K562 (cell line): ENCODE measurements at regions not wholly inside any gene's neighbourhood (a gene's known extent, or its start where the extent isn't known, plus 50 kb on each side); places are given as distances from the start of the nearest gene placed in this dataset.

Source experiments
- ATAC-seq: fragments of 200-7000 bp; cut with Tn5 transposase; 3 replicates; pipeline ENCODE4 v1.9.1; 2020; ENCODE audit warnings: moderate library complexity
- BruUV-seq: library from RNA; stranded (reverse); fragments of 400-500 nt; replicated peaks from 2 replicates; lab custom pipeline; 2021; lab: Mats Ljungman, UMichigan
- CTCF ChIA-PET: fragments of 300-600 bp; formaldehyde crosslinking; extraction: SDS; loops from one replicate; lab custom pipeline; 2021; ENCODE audit warnings: low intra/inter-chr PET ratio; lab: Yijun Ruan, JAX
- POLR2A ChIA-PET: fragments of 300-600, 350-650 bp; sonication (Branson Sonifier 250); formaldehyde crosslinking; extraction: SDS; loops from one replicate; lab custom pipeline; 2021; ENCODE audit warnings: antibody characterized with exemption, inconsistent platforms; lab: Yijun Ruan, JAX
- DNase-seq, 4 experiments: peaks; one replicate each; pipeline versions ENCODE4 v3.0.0 to v3.0.0-alpha.2; 2011 to 2018; ENCODE audit warnings: low spot score in 3 of 4, mixed read lengths in 3 of 4; ENCODE audit errors: extremely low read depth in 1 of 4
- FAIRE-seq: peaks from 2 replicates; lab custom pipeline; 2011; peaks lifted over from hg19 to GRCh38; lab: Jason Lieb, UNC
- H2AFZ ChIP-seq: 2 replicates; pipeline ENCODE4 v1.6.0; 2011; ENCODE audit warnings: low read depth, low read length, control low read depth, inconsistent platforms
- H3K27ac ChIP-seq: fragments of 200-600 bp; 3 replicates; pipeline ENCODE4 v1.8.0; 2011; ENCODE audit warnings: low read depth, mild to moderate bottlenecking, control low read depth, inconsistent platforms, low read length, moderate library complexity, mixed read lengths; ENCODE audit errors: extremely low read depth
- H3K27me3 ChIP-seq, 2 experiments: fragments of 300-600 bp in 1 of 2; 2 replicates in 1 of 2; 3 replicates in 1 of 2; pipeline versions ENCODE4 v1.6.0 to v1.8.0; 2011; ENCODE audit warnings: inconsistent platforms in 2 of 2, low read length in 2 of 2, mild to moderate bottlenecking in 1 of 2, mixed read lengths in 1 of 2, moderate library complexity in 1 of 2; ENCODE audit not compliant: control insufficient read depth in 2 of 2, insufficient read depth in 2 of 2
- H3K36me3 ChIP-seq: fragments of 300-600 bp; 3 replicates; pipeline ENCODE4 v1.8.0; 2011; ENCODE audit warnings: mild to moderate bottlenecking, low read length, inconsistent platforms; ENCODE audit not compliant: control insufficient read depth, insufficient read depth
- H3K4me1 ChIP-seq, 2 experiments: fragments of 200-600 bp in 1 of 2; replicated peaks in 1 of 2; 2 replicates in 1 of 2; 3 replicates in 1 of 2; pipeline versions ENCODE4 v1.5.1 to v1.8.0; 2011; ENCODE audit warnings: inconsistent platforms in 2 of 2, low read length in 2 of 2, mild to moderate bottlenecking in 1 of 2, mixed read lengths in 1 of 2, moderate library complexity in 1 of 2; ENCODE audit not compliant: control insufficient read depth in 2 of 2, insufficient read depth in 2 of 2
- H3K4me2 ChIP-seq: 2 replicates; pipeline ENCODE4 v1.6.1; 2011; ENCODE audit warnings: low read length, control low read depth, inconsistent platforms, mixed read lengths; ENCODE audit not compliant: insufficient read depth
- H3K4me3 ChIP-seq: fragments of 200-600 bp; sonication (generic), shearing (Covaris generic); 2 replicates; pipeline ENCODE4 v1.5.1; 2016; ENCODE audit warnings: control low read depth, inconsistent platforms
- H3K79me2 ChIP-seq: fragments of 200-600 bp; 3 replicates; pipeline ENCODE4 v1.8.0; 2011; ENCODE audit warnings: low read length, inconsistent platforms; ENCODE audit not compliant: control insufficient read depth, insufficient read depth
- H3K9ac ChIP-seq, 2 experiments: 2 replicates each; pipeline versions ENCODE4 v1.6.0 to v1.6.1; 2011; ENCODE audit warnings: low read depth in 2 of 2, low read length in 2 of 2, control low read depth in 1 of 2, inconsistent platforms in 1 of 2, mild to moderate bottlenecking in 1 of 2, mixed read lengths in 1 of 2; ENCODE audit not compliant: insufficient read depth in 1 of 2
- H3K9me1 ChIP-seq: one replicate; pipeline ENCODE4 v1.6.0; 2011; ENCODE audit warnings: inconsistent platforms, mild to moderate bottlenecking, low read length, moderate library complexity; ENCODE audit not compliant: control insufficient read depth, insufficient read depth
- H3K9me3 ChIP-seq: replicated peaks from 2 replicates; pipeline ENCODE4 v1.5.1; 2011; ENCODE audit warnings: low read depth, low read length, inconsistent platforms; ENCODE audit not compliant: control insufficient read depth, insufficient read depth
- H4K20me1 ChIP-seq: replicated peaks from 2 replicates; pipeline ENCODE4 v1.6.1; 2011; ENCODE audit warnings: low read length, inconsistent platforms, mixed read lengths; ENCODE audit not compliant: control insufficient read depth, insufficient read depth
- CBX1 ChIP-seq: sonication (generic); IDR thresholded peaks from 2 replicates; pipeline ENCODE4 v1.6.1; 2016; ENCODE audit warnings: antibody characterized with exemption, low read depth, mild to moderate bottlenecking
- CC2D1A ChIP-seq: fragments of 450-650 bp; IDR thresholded peaks from 2 replicates; pipeline ENCODE4 v1.6.1; 2017; ENCODE audit warnings: mild to moderate bottlenecking
- FOXJ3 ChIP-seq: sonication (generic); formaldehyde crosslinking; IDR thresholded peaks from 2 replicates; pipeline ENCODE4 v1.4.0; 2020; ENCODE audit warnings: mild to moderate bottlenecking, missing genetic modification reagents
- HMBOX1 ChIP-seq: sonication (generic); IDR thresholded peaks from 2 replicates; pipeline ENCODE4 v1.6.1; 2016
- LCOR ChIP-seq: sonication (generic); formaldehyde crosslinking; IDR thresholded peaks from 2 replicates; pipeline ENCODE4 v1.8.0; 2022; ENCODE audit warnings: mild to moderate bottlenecking, missing genetic modification reagents
- MLX ChIP-seq, 2 experiments: fragments of 450-650 bp in 1 of 2; sonication (generic) in 1 of 2; formaldehyde crosslinking; conservative IDR thresholded peaks; 2 replicates each; pipeline versions ENCODE4 v1.4.0 to v1.8.1; 2020 to 2022; ENCODE audit warnings: mild to moderate bottlenecking in 1 of 2, missing genetic modification reagents in 1 of 2
- MXD1 ChIP-seq: fragments of 250-450 bp; sonication (Bioruptor Pico); IDR thresholded peaks from 2 replicates; pipeline ENCODE4 v1.8.0; 2021; ENCODE audit warnings: borderline replicate concordance, mild to moderate bottlenecking, moderate library complexity; ENCODE audit not compliant: poor library complexity, severe bottlenecking
- RREB1 ChIP-seq: fragments of 250-450 bp; sonication (Bioruptor Pico); IDR thresholded peaks from 2 replicates; pipeline ENCODE4 v1.4.0; 2020
- SIN3A ChIP-seq, 2 experiments: fragments of 150-350 bp in 1 of 2; IDR thresholded peaks; 2 replicates each; pipeline ENCODE4 v1.6.1; 2011 to 2016; ENCODE audit warnings: borderline replicate concordance in 2 of 2, low read depth in 2 of 2, low read length in 2 of 2, mild to moderate bottlenecking in 2 of 2, moderate library complexity in 2 of 2; ENCODE audit not compliant: control insufficient read depth in 1 of 2
- TAL1 ChIP-seq: fragments of 450-650 bp; IDR thresholded peaks from 2 replicates; pipeline ENCODE4 v1.6.1; 2016; ENCODE audit warnings: mild to moderate bottlenecking
- ZNF12 ChIP-seq: sonication (generic); formaldehyde crosslinking; IDR thresholded peaks from 2 replicates; pipeline ENCODE4 v1.4.0; 2020; ENCODE audit warnings: mild to moderate bottlenecking, missing genetic modification reagents
- WGBS: fragments of 100-300 bp; shearing (Covaris generic); methylation state at CpG from one replicate; pipeline ENCODE4 v1.1.6; 2016; ENCODE audit warnings: low coverage, mixed read lengths; ENCODE audit not compliant: insufficient coverage; ENCODE audit errors: missing lambda C conversion rate; 5-methylcytosine and 5-hydroxymethylcytosine counted together
- in situ Hi-C: fragments of 300-500 bp; cut with MboI; formaldehyde crosslinking; loops from 4 replicates; pipeline ENCODE4 v1.15.0; 2018; ENCODE audit warnings: inconsistent platforms, mixed read lengths
- intact Hi-C: fragments of 100-400 bp; cut with micrococcal nuclease; formaldehyde crosslinking; loops from 2 replicates; pipeline ENCODE4 v1.14.2; 2022

GRCh38 chr4:138828926-138829325, 186.7 kb upstream of the NOCT start (continued):
- no peak for TF ChIP-seq RREB1 (CRISPR knock-in tag)
- TF ChIP-seq CBX1, result no peak
- no peak for TF ChIP-seq ZNF12
- no peak for TF ChIP-seq LCOR (CRISPR knock-in tag)
- no peak for TF ChIP-seq FOXJ3 (CRISPR knock-in tag)

- WGBS, result 0% methylated on average over 2 of the region's 2 CpGs
- DNase-seq, result no peak
- POLR2A ChIA-PET, result no interaction called here
- TF ChIP-seq MXD1 (CRISPR knock-in tag) (no peak), SIN3A (IDR thresholded peaks at IDR 0.05; ENCODE audit: borderline replicate concordance in 2 of 2, control insufficient read depth in 1 of 2, low read depth in 2 of 2, low read length in 2 of 2) (no peak), TAL1 (no peak), HMBOX1 (no peak), CC2D1A (no peak), MLX (CRISPR knock-in tag; conservative IDR thresholded peaks at IDR 0.05) (no peak)
- TF ChIP-seq, all 486 proteins: peak for 0
- CTCF ChIA-PET, result no interaction called here
- Histone ChIP-seq H3K4me2 (no peak overlapping the region), H3K36me3 (no peaks in the 10 kb centered on the region), H3K9me1 (no peaks in the 10 kb centered on the region), H3K27me3 (0 out of 5 replicates have a peak, but pooled peaks cover 0 to 5% of the 10 kb centered on the region in 2 experiments), H3K27ac (no peak overlapping the region), H3K4me3 (no peak overlapping the region), H3K4me1 (no peaks in the 10 kb centered on the region), H3K9me3 (no peaks in the 10 kb centered on the region), H3K79me2 (no peaks in the 10 kb centered on the region), H3K9ac (no peak overlapping the region), H4K20me1 (no peaks in the 10 kb centered on the region), H2AFZ (no peak overlapping the region)
- intact Hi-C loops, result no loop called here
- in situ Hi-C loops, result no loop called here
- no TSS peak for BruUV-seq
- FAIRE-seq (no peak), ATAC-seq (no peak)
Measured at GRCh38 chr4:138826754-138827153, 188.8 kb upstream of the NOCT start.
